Right lobe of liver (tissue), 6 donors: ENCODE measurements at regions not wholly inside any gene's neighbourhood (a gene's known extent, or its start where the extent isn't known, plus 50 kb on each side); places are given as distances from the start of the nearest gene placed in this dataset.
A peak's percentile ranks its signal among the peaks of the same experiment; 100 is the strongest.

Experiments used
- ATAC-seq, 4 donors: fragments of 200-7000 bp; cut with Tn5 transposase; one replicate each; pipeline ENCODE4 v1.9.1; 2020; ENCODE audit warnings: mild to moderate bottlenecking in 4 of 4, moderate library complexity in 4 of 4
- DNase-seq, 3 donors: peaks; one replicate each; pipeline ENCODE4 v3.0.0-alpha.2; 2020
- H3K27ac ChIP-seq, 3 donors: fragments of 200-600 bp; one replicate each; pipeline ENCODE4 v1.8.0; 2022
- H3K27me3 ChIP-seq, 2 donors: fragments of 200-600 bp; one replicate each; pipeline ENCODE4 v1.8.0; 2022
- H3K36me3 ChIP-seq, 4 donors: fragments of 200-600 bp; sonication (generic) in 1 of 4; one replicate each; pipeline versions ENCODE4 v1.5.1 to v1.8.0; 2017 to 2022; ENCODE audit warnings: control low read depth in 1 of 4
- H3K4me1 ChIP-seq, 4 donors: fragments of 200-600 bp; sonication (generic) in 1 of 4; one replicate each; pipeline versions ENCODE4 v1.5.1 to v1.8.0; 2017 to 2022; ENCODE audit warnings: control low read depth in 1 of 4
- H3K4me3 ChIP-seq, 3 donors: fragments of 200-600 bp; one replicate each; pipeline ENCODE4 v1.8.0; 2022
- H3K9me3 ChIP-seq, 4 donors: fragments of 200-600 bp; sonication (generic) in 1 of 4; one replicate each; pipeline versions ENCODE4 v1.5.1 to v1.8.0; 2017 to 2022; ENCODE audit warnings: control low read depth in 1 of 4
- CTCF ChIP-seq, 4 donors: fragments of 200-600 bp in 3 of 4; fragments of 450-650 bp in 1 of 4; IDR thresholded peaks; one replicate each; pipeline versions ENCODE4 v1.5.1 to v1.8.0; 2016 to 2022; ENCODE audit warnings: antibody characterized with exemption in 4 of 4, mild to moderate bottlenecking in 2 of 4
- POLR2A ChIP-seq: fragments of 450-650 bp; IDR thresholded peaks from one replicate; pipeline ENCODE4 v1.6.1; 2017; ENCODE audit warnings: antibody characterized with exemption, mild to moderate bottlenecking
- WGBS: methylation state at CpG from one replicate; pipeline ENCODE4 v1.1.6; 2018; ENCODE audit warnings: low coverage, low lambda C conversion rate; ENCODE audit not compliant: insufficient coverage; ENCODE audit errors: missing lambda C conversion rate; 5-methylcytosine and 5-hydroxymethylcytosine counted together
- intact Hi-C, 2 donors: fragments of 100-400 bp; cut with DNase I; formaldehyde crosslinking; loops; one replicate each; pipeline versions ENCODE4 v1.11.2 to v1.14.1; 2022
- donor health status: DM: no; HTN: yes; CAD: no.
- donor health status: DM: no; HTN: no; CAD: no.
- donor health status: DM: no; HTN: no; CAD: no.
- donor health status: DM: no; HTN: yes; CAD: no.
- donor health status: DM: no; HTN: yes; CAD: no.

- H3K9me3 ChIP-seq = peaks cover 0 to 3% (median 0%) of the 10 kb centered on the region in 4 donors
- TF ChIP-seq POLR2A (no peak), CTCF (IDR thresholded peaks at IDR 0.05) (no peak)
- H3K27me3 ChIP-seq = no peaks in the 10 kb centered on the region
- H3K4me3 ChIP-seq = no peak overlapping the region
- H3K36me3 ChIP-seq = no peaks in the 10 kb centered on the region
- ATAC-seq (no peak), DNase-seq (no peak)
- H3K27ac ChIP-seq = no peak overlapping the region
- WGBS = 62% methylated on average over 2 of the region's 2 CpGs
- intact Hi-C loops = no loop called here
- H3K4me1 ChIP-seq = peaks cover 0 to 12% (median 0%) of the 10 kb centered on the region in 4 donors
Observed at GRCh38 chr12:14200598-14200997, 164.9 kb upstream of the ATF7IP start.

GRCh38 chr12:14201291-14201690, 164.2 kb upstream of the ATF7IP start:
- DNase-seq = no peak
- TF ChIP-seq POLR2A (no peak), CTCF (IDR thresholded peaks at IDR 0.05) (no peak)
- Histone ChIP-seq H3K4me3 (no peak overlapping the region), H3K36me3 (no peaks in the 10 kb centered on the region), H3K9me3 (peaks cover 0 to 3% (median 0%) of the 10 kb centered on the region in 4 donors), H3K27ac (no peak overlapping the region), H3K27me3 (no peaks in the 10 kb centered on the region), H3K4me1 (peaks cover 0 to 12% (median 0%) of the 10 kb centered on the region in 4 donors)
- intact Hi-C loops = no loop called here
- WGBS = 86% methylated on average over 1 of the region's 1 CpG
- no peak for ATAC-seq

DNA sequence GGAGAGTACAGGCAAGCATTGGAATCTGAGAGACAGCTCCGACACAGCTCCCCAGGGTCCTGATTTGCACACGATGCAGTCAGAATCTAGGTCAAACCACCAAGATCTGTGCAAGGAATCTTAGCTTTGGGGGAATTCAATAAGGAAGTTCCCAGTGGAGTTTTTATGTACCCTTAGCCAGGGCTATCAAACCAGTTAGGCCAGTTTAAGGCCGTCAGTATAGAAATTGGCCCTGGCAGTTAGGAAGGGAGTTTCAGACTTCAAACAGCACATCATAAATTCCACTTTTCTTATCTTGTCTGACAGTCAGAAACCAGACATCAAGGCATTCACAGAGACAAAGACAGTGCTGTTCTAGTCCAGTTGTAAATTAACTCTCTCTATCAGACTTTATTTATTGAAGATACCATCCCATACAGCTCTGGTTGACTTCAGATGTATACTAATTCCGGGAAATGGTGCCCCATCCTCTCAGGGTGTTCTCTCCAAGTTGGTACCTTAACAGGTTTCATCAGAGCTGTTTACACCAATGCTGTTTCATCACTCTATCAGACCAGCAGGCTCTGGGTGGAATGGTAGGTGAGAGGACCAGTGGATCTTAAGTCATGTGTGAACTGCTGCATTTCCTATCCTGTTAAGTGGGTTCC, 157.5 kb upstream of the ATF7IP start:
- Histone ChIP-seq H3K4me1 (no peaks in the 10 kb centered on the region), H3K9me3 (no peaks in the 10 kb centered on the region), H3K27ac (no peak overlapping the region), H3K4me3 (no peak overlapping the region), H3K36me3 (no peaks in the 10 kb centered on the region), H3K27me3 (no peaks in the 10 kb centered on the region)
- intact Hi-C loops = no loop called here
- ATAC-seq = peak in 1 of 4 donors; percentile 13
- no peak for DNase-seq
- 68% methylated on average over 4 of the region's 4 CpGs for WGBS
- TF ChIP-seq POLR2A (no peak), CTCF (IDR thresholded peaks at IDR 0.05) (no peak)

GRCh38 chr12:14211947-14212387, 153.5 kb upstream of the ATF7IP start:
- Histone ChIP-seq H3K4me1 (peaks cover 0 to 5% (median 0%) of the 10 kb centered on the region in 4 donors), H3K27ac (no peak overlapping the region), H3K27me3 (no peaks in the 10 kb centered on the region), H3K9me3 (no peaks in the 10 kb centered on the region), H3K36me3 (no peaks in the 10 kb centered on the region), H3K4me3 (no peak overlapping the region)
- TF ChIP-seq CTCF (IDR thresholded peaks at IDR 0.05) (no peak), POLR2A (no peak)
- no peak for DNase-seq
- intact Hi-C loops = no loop called here
- no peak for ATAC-seq
- WGBS = 39% methylated on average over 3 of the region's 3 CpGs
